ENCODE measurements at regions not wholly inside any gene's neighbourhood (a gene's known extent, or its start where the extent isn't known, plus 50 kb on each side); places are given as distances from the start of the nearest gene placed in this dataset.

GRCh38 chr1:67939942-67940341 is 106.7 kb upstream of the GNG12 start:
- no peak for TF ChIP-seq CTCF (IDR thresholded peaks at IDR 0.05; ENCODE audit: low read depth, low read length)
- no peak for DNase-seq (ENCODE audit: extremely low read depth, low read depth)

GRCh38 chr1:67939186-67939743 is 106.0 kb upstream of the GNG12 start:
- no peak for TF ChIP-seq CTCF (IDR thresholded peaks at IDR 0.05; ENCODE audit: low read depth, low read length)
- DNase-seq (ENCODE audit: extremely low read depth, low read depth) = no peak

DNA sequence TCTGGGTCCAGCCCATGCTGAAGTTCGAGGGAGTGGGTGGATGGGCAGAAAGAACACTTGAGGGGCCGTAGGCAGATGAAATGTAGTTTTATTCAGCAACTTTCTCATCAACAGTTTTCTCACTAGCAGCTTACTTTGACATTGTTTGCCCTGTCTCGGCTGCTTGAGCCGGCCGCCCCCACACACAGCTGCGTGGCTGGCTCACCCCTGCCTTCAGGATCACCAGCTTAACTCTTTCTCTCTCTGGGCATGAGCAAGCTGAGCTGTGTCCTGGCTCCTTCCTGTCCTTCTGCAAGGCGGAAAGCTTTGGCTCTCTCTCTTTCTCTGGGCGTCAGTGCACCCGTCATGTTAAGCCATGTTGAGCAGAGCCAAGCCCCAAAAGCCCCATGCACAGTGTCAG is 104.4 kb upstream of the GNG12 start:
- no peak for TF ChIP-seq CTCF (IDR thresholded peaks at IDR 0.05; ENCODE audit: low read depth, low read length)
- DNase-seq (ENCODE audit: extremely low read depth, low read depth) = no peak

DNA sequence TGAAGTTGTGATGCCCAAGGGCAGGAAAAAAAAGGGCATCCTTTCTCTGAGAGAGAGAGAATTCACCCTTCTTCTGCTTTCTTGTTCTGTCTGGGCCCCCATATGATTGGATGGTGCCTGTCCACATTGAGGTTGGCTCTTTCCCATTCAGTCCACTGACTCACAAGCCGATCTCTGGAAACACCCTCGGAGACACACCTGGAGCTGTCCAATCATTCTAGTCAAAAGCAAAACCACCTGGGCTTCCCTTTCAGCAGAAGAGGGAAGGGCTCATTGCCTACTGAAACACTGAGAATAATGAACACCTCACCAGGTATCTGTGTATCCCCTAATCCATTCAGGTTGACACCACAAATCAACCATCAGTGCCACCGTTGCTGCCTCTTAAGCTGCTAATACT is 103.7 kb upstream of the GNG12 start:
- no peak for DNase-seq (ENCODE audit: extremely low read depth, low read depth)
- no peak for TF ChIP-seq CTCF (IDR thresholded peaks at IDR 0.05; ENCODE audit: low read depth, low read length)

DNA sequence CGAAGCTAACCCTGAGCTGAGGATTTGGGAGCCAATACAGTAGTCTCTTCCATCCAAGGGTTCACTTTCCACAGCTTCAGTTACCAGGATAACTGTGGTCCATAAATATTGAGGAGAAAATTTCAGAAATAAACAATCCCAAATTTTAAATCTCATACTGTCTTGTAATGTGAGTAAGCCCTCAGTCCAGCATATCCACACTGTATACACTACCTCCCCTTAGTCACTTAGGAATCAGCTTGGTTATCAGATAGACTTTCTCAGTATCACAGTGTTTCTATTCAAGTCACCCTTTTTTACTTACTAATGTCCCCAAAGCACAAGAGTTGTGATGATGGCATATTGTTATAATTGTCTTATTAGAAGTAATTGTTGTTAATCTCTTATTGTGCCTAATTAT is 102.3 kb upstream of the GNG12 start:
- DNase-seq (ENCODE audit: extremely low read depth, low read depth) = no peak
- no peak for TF ChIP-seq CTCF (IDR thresholded peaks at IDR 0.05; ENCODE audit: low read depth, low read length)

DNA sequence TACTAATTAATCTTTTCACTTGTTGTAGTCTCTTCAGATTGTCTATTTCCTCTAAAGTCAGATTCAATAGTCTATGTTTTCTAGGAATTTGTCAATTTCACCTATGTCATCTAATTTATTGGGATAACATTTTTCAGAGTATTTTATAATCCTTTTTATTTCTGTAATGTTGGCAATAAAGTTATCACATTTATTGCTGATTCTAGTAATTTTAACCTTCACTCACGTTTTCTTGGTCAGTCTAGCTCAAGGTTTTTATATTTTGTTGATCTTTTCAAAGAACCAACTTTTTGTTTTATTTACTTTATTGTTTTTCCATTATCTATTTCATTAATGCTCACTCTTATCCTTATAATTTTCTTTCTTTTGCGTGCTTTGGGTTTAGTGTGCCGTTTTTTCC is 97.9 kb upstream of the GNG12 start:
- TF ChIP-seq CTCF (IDR thresholded peaks at IDR 0.05; ENCODE audit: low read depth, low read length) = no peak
- no peak for DNase-seq (ENCODE audit: extremely low read depth, low read depth)

- no peak for DNase-seq (ENCODE audit: extremely low read depth, low read depth)
- no peak for TF ChIP-seq CTCF (IDR thresholded peaks at IDR 0.05; ENCODE audit: low read depth, low read length)
Observed at GRCh38 chr1:67923074-67923473, 89.8 kb upstream of the GNG12 start.
